HG03060 (cell line): ENCODE measurements at regions not wholly inside any gene's neighbourhood (a gene's known extent, or its start where the extent isn't known, plus 50 kb on each side); places are given as distances from the start of the nearest gene placed in this dataset.

Source experiments
- ATAC-seq: cut with Tn5 transposase; IDR thresholded peaks from one replicate; pipeline ENCODE4 v1.9.1; 2021; ENCODE audit warnings: low read depth, moderate number of reproducible peaks; ENCODE audit not compliant: unreplicated experiment

DNA sequence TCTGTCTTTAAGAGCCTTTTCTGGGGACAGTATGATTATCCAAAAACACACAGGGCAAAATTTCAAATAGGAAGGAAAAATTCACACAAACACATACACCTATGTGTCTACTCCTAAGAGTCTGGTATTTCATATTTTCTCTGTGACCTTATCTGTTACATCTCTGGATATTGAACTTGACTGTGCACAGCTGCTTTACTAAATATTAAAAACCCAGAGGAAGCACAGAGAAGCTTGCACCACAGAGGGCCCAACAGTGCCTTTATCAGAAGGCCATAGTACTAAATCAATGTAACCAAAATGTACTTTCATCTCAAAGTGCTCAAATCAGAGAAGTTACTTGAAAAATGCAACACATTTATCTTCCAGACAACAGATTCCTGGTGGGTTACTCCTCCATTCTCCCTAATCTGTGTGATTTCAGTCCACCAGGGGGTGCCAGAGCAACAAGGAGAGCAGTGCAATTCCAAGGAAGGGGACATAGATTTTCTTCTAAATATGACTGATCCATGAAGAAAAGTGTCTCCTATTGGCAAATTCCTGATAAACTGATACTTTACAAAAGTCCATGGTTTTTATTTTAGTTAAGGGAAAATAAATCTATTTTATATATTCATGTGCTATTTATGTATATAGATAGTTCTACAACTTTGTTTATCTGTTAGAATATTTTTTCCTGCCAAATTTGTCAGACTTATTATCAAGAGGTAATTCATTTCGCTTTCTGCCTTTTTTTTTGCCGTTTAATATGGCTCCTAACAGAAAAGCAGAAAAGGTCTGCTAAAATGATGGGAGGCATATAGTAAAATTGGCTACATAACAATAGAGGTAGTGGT lies 617.6 kb downstream of the LRFN5 start:
- ATAC-seq, result no peak

DNA sequence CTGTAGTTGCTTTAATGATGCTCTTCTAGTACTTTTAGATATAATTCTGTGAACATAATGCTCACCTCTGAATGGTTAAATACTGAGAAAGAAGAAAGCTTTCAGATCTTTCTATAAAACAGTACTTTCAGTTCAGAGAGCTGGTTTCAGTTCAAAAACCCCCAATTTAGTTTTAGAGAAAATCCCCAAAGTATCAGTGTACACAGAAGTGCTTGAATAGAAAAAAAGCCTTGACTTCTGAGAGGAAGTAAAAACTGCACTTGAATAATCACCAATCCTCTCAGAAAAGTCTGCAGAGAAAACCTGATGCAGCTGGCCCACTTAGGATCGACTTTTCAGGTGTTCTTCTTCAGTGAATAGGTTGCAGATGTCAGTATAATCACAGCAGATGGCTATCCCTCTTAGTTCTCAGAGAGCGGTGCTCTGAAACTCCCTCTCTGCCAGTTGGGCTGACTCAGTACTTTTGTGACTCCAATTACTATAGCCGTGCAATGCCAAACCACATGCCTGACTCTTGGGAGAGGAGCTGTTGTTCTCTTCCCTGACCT lies 616.3 kb downstream of the LRFN5 start:
- ATAC-seq, result no peak

DNA sequence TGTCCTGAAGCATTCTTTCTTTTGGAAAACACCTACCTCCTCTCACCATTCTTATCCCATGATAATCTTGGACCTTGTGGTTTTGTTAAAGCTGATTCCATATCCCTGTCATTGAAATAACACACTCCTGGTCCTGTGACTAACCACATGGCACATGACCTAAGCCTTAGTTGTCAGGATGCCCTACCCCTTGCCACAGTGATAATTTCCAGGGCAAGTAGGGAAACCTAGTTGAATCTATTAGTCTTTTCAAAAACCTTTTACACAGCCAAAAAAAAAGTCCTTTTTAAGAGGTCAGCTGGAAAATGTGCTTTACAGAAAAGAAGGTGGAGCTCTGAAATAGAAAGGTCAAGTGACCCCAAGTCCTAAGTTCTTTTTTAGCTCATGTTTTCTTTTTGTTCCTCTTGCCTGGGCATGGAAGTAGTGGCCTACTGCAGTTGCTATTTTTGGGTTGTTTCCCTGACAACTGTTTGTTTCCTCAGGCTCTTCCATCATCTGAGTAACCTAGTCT lies 608.4 kb downstream of the LRFN5 start:
- ATAC-seq, result no peak

DNA sequence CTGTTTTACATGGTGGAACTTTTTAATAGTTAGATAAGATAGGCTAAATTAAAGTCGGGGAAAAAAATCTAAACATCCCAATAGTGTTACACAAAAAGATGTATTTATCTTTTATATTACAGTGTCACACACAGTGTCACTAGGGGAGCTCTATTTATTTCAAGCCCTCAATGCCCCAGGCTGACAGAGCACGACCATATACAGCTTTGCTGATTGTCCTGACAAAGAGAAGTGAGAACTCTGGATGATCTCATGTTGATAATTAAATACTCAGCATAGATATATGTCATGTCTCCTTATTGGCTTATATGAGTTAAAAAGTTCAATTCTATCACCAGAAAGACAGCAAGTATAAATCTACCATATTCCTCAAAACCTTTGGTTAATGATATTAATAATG lies 594.3 kb downstream of the LRFN5 start:
- no peak for ATAC-seq

DNA sequence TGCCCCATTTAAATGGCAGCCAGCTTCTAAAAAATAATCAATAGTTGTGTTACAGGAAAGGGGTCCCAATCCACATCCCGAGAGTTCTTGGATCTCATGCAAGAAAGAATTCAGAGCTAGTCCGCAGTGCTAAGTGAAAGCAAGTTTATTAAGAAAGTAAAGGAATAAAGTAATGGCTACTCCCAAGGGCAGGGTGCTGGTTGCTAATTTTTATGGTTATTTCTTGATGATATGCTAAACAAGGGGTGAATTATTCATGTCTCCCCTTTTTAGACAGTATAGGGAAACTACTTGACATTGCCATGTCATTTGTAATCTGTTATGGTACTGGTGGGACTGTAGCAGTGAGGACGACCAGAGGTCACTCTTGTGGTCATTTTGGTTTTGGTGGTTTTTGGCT lies 591.3 kb downstream of the LRFN5 start:
- ATAC-seq, result no peak

DNA sequence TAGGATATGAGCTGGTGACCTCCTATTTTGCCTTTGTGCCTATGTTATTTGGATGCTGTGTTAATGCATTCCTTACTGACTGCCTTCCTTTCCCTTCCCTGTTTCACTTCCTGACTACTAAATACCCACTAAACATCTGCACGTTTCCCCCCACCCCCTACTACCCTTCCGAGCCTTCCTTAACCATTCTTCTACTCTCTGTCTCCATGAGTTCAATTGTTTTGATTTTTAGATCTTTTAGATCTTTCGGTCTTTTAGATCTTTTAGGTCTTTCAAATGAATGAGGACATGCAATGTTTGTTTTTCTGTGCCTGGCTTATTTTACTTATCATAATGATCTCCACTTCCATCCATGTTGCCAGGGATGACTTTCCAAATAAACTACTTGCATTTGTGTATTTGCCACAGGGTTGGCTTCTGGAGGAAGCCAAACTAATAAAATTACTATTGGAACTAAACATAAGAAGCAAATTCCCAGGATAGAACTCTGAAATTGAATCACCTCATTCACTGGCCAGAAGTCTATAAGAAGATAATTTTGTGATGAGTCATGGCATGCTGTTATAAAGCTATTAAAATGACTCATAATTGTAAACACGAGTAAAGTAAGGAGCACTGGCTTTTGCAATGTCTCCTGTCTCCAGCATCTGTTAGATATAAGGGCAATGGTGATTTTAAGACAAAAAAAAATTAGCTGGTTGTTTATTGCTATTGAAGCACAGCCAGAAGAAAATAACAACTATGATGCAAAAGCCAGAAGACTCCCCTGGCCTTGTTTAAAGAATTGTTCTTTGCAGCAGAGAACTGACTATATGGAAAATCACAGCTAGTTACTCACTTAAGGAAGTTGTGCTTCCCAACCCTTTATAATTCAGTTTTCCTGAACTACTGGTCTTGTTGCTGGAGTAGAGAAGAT lies 586.3 kb downstream of the LRFN5 start:
- ATAC-seq, result no peak

DNA sequence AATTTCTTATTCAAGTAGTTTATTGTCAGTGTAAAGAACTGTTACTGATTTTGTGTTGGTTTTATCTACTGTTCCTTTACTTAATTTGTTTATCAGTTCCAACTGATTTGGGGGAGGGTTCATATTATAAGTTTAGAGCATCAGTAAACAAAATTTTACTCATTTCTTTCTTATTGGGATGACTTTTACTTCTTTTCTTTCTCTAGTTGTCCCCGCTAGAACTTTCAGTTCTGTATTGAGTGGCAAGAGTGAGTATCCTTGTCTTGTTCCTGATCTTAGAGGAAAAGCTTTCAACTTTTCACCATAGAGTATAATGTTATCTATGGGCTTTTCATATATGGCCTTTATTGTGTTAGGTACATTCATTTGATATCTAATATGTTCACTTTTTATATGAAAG lies 584.1 kb downstream of the LRFN5 start:
- no peak for ATAC-seq

DNA sequence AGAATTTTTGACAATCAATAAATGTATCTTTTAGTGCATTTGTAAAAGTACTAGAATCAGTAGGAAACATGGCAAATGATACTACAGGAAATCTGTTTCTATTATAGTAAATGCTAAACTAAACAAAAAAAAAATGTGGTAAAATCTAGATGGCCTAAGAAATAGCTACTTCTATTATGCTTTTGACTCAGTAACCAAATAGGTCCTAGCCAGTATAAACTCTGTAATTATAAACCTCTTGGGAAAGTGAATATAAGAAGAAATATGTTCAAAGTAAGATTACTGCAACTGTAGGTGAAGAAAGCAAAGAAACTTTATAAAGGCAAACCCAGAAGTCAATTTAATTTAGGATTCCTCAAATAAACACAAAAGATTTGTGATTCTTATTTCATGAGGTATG lies 581.2 kb downstream of the LRFN5 start:
- ATAC-seq, result no peak

DNA sequence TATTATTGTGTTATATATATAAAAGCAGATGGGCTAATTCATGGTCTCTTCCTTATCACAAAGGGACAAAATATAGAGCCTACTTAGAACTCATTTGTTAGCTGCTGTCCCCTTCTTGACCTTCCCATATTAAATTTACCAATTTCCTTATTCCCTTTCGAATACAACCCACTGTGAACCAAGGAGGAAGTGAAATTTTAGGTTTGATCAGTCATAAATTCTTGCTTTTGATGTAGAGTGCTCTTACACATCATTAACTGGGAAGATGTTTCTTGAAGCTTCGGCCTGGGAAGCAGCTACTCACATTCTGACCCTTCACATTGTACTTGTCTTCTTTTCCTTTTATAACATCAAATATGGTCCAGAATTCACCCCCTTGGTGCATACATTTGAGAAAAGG lies 579.0 kb downstream of the LRFN5 start:
- ATAC-seq, result no peak

DNA sequence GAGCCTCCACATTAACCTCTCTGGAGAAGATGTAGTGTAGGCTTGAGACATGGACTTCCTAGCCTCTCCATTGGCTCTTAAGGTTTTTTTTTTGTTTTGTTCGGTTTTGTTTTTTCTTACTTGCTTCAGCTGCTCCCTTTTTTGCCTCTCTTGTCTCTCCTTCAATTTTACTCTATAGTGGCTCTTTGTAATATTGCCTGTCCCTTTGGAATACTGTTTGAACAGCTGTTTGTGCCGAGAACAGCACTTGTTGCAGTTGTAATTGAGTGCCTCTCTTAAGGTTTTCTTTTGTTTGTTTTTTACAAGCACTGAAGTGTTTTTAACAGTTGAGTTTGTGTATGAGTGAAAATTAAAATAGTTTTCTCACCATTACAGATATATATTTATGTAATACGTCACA lies 567.7 kb downstream of the LRFN5 start:
- ATAC-seq, result no peak

DNA sequence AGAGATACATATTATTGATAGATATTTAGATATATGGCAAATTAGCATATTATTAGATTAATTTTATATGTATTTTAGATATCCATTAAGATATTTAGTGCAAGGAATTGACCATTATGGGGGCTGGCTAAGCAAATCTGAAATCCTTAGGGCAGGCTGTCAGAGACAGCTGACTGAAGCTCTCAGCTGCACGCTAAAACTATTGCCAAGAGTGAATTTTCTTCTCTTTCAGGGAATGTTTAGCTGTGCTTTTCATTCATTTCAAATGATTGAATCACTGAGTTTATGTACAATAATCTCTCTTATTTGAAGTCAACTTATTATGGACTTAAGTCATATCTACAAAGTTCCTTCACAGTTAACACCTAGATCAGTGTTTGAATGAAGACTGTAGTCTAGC lies 566.5 kb downstream of the LRFN5 start:
- no peak for ATAC-seq

DNA sequence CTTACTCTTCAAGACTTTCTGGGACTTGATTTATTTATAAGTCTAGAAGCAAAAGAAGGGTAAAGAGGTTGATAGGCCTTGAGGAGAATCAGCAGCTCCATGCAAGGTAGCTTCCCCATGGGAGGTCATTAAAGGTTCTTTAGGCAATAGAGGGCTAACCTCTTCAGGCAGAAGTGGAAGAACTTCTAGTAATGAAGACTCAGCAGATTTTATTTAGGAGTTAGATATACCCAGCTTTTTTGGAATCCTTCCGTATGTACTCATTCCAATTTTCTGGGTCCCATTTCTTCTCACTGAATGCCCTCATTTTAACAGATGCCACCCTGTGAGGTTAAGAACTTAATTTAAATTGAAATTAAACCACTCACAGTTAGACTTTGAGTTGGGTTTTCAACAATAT lies 565.6 kb downstream of the LRFN5 start:
- no peak for ATAC-seq

DNA sequence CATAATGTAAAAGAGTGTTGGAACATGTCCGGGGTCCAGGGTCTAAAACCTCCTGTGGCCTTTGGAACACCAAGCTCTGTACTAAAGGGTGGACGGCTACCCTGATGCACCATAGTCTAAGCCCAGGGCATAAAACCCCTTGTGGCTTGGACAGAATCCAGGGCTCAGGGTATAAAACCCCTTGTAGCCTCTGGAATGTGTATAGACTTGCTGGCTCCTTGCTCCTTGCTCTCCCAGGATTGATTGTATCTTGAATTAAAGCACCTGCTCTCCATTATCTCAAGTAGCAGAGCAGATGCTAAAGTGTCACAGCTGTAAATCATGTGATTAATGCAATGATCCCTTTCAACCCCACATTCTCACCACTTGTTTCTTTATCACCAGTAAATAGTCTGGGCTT lies 556.5 kb downstream of the LRFN5 start:
- ATAC-seq, result no peak

DNA sequence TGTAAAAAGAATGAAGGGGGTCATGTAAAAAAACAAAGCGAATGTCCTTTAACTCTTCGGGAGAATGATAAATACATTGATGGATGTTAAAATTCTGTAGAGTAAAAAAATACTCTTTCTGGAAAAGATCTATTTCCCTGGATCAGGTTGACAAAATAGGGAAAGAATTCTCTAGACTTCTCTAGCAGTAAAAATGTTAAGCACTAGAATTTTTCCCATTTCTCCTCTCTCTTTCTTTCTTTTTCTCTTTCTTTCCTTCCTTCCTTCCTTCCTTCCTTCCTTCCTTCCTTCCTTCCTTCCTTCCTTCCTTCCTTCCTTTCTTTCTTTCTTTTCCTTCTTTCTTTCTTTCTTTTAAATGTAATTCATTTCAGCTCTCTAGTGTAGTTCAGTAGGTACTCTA lies 552.5 kb downstream of the LRFN5 start:
- ATAC-seq, result no peak

DNA sequence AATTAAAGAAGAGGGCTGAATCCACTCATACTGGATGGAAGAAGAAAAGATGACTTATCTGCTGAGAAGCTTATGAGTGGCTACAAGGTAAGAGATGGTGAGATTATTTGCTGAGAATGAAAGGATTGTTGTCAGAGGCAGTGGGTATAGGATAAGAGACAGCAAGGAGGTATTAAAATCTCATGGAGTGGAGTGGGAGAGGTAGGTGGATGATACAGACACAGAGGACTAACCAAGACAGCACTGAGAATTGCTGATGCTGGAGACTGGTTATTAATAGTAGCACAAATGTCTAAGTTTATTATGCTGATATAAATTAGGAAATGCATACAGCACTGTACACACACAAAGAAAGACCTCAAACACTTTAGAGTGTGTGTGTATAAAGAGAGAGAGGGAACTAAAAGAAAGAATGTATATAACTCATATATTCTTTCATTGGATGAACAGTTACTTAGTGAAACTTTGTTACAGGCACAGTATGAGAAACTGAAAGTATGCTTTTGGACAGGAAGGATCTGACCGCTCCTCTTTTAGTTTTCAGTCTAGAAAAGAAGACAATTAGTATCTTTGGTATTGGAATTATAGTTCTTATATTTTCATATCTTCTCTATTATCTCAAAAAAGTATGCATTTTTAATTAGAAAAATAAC lies 543.1 kb downstream of the LRFN5 start:
- ATAC-seq, result no peak

DNA sequence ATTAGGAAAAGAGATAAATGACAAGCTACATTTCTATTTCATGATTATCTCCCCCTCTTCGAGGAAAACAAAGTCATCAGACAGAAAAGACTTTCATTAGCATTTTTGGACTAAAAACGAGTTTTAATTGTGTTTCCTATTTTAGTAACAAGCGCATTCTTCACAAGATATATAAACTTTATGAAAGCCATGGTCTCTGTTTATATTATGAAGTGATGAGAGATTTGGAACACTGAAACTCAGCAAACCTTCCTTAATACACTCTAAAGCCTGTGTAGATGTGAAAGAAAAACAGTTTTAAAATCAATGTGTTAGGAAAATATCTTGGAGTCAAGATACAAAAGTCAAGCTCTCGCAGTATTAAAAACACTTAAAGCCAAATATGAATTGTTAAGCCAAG lies 539.1 kb downstream of the LRFN5 start:
- no peak for ATAC-seq

DNA sequence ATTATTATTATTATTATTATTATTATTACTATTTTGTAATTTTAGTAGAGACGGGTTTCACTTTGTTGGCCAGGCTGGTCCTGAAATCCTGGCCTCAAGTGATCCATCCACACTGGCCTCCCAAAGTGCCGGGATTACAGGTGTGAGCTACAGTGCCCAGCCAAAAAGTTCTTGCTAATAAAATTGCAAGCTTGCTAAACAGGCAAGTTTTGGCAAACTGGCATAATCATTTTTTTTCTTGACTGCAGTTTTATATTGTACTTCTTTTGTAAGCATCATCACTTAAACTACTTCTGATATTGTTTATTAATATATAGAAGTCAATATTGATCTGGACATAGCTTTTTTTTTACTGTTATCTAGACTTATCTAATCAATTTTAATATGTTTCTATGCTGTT lies 536.4 kb downstream of the LRFN5 start:
- no peak for ATAC-seq

DNA sequence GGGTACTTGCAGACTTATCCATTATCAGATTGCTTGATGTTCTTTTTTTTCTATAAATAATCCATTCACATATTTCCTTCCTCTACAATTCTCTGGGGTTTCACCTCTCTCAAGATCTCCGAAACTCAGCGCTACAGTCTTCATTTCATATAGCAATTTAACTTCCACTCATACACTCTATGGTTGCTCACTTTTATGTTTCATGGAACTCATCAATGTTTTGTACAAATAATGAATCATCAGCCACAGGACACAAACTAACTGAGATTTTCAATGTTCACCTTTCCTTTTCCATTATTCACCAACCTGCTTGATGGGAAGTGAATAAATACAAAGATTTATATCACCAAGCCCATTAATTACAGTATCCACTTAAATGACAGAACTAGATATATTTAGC lies 534.7 kb downstream of the LRFN5 start:
- no peak for ATAC-seq

DNA sequence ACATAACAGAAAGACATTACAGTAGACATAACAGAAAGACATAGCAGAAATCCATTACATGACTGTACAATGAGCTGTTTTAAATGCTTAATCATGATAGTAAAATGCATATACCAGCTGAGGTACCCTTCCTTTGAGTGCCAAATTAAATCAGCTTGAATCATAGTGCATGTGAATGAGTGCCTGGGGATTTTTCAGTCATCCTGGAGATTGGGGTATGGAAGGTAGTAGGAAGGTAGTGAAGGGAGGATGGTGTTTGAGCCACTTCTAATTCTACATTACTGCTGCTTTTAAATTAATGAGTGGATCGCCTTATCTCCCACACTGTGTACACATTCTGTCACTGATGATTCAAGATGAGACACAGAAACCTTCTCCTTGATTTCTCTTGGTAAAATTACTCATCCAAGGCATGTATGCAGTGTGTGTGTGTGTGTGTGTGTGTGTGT lies 534.2 kb downstream of the LRFN5 start:
- ATAC-seq, result no peak

DNA sequence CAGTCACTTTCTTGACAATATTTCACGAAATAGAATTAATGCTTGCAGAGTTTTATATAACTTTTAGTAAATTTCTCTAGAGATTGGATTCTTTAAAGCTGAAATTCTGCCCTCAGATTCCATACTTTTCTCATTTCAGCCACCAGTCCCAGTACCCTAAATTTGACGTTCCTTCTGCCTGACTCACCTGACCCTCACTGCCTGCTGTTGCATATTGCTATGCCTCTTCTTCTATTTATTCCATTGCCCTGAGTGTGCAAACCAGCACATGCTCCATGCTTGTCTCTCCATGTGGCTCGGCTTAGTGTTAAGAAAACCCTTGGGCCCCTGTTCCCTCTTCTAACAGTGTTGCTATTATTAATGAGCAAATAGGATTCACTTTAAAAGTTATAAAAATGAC lies 533.3 kb downstream of the LRFN5 start:
- no peak for ATAC-seq

DNA sequence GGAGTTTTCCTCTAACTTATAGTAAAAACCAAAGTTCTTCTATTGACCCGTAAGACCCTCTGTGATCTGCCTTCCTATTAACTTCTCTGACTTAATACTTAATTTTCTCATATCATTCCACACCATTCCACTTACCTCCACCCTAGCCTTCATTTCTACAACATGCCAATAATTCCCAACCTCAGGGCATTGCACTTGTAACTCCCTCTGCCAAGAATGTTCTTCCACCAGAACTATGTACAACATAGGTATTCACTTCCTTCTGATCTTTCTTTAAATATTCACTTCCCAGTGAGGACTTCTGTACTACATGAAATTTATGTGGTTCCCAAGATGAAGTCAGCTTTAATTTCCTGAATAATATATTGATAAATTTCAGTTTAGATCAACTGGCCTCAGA lies 531.7 kb downstream of the LRFN5 start:
- no peak for ATAC-seq
